ENCODE measurements at regions not wholly inside any gene's neighbourhood (a gene's known extent, or its start where the extent isn't known, plus 50 kb on each side); places are given as distances from the start of the nearest gene placed in this dataset.

DNA sequence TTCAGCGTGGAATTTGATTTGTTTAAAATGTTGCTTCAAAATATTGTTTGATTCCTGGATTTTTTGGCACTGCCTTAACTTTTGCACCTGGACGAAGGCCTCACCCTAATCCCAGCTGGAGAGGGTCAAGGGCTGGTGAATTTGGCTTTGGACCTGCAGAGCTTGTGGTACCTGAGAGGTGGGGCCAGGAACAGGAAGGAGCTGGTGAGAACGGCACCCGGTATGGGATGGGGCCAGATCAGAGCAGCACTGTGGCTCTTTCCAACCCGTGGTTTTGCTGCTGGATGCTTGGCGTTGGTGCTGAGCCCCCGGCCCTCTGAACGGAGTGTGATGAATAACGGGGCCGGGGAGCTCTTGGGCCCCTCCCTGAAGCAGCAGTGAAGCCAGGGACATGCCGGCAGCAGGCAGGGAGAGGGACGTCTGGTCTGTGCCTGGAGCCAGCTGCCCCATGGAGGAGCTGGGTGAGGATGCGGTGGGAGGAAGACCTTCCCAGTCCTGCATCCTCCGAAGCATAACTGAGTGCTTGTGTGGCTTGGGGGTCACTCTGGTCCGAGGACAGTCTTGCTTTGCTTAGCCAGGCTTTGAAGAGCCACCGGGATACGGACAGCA, 275.4 kb downstream of the SEC14L1 start:
- Histone ChIP-seq H2AFZ (ENCODE audit: low read depth) (no peak overlapping the region), H3K4me1 (ENCODE audit: low read depth, poor library complexity, severe bottlenecking) (peaks cover 44% of the 10 kb centered on the region), H3K36me3 (ENCODE audit: insufficient read depth) (no peaks in the 10 kb centered on the region), H3K4me3 (IDR thresholded peaks at IDR 0.05; ENCODE audit: insufficient read depth, low read depth, low read length) (no peak overlapping the region), H4K20me1 (ENCODE audit: insufficient read depth) (peaks cover 6% of the 10 kb centered on the region; the same call in 1 of the 2 replicates), H3K79me2 (ENCODE audit: insufficient read depth, low read depth) (peaks cover 86% of the 10 kb centered on the region), H3K27ac (no peak overlapping the region), H3K4me2 (no peak overlapping the region), H3K9ac (no peak overlapping the region), H3K27me3 (ENCODE audit: insufficient read depth, low read depth) (no peaks in the 10 kb centered on the region)
- TF ChIP-seq, protein P1, sequence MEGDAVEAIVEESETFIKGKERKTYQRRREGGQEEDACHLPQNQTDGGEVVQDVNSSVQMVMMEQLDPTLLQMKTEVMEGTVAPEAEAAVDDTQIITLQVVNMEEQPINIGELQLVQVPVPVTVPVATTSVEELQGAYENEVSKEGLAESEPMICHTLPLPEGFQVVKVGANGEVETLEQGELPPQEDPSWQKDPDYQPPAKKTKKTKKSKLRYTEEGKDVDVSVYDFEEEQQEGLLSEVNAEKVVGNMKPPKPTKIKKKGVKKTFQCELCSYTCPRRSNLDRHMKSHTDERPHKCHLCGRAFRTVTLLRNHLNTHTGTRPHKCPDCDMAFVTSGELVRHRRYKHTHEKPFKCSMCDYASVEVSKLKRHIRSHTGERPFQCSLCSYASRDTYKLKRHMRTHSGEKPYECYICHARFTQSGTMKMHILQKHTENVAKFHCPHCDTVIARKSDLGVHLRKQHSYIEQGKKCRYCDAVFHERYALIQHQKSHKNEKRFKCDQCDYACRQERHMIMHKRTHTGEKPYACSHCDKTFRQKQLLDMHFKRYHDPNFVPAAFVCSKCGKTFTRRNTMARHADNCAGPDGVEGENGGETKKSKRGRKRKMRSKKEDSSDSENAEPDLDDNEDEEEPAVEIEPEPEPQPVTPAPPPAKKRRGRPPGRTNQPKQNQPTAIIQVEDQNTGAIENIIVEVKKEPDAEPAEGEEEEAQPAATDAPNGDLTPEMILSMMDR (conservative IDR thresholded peaks at IDR 0.05; ENCODE audit: low read depth, low read length), result no peak

DNA sequence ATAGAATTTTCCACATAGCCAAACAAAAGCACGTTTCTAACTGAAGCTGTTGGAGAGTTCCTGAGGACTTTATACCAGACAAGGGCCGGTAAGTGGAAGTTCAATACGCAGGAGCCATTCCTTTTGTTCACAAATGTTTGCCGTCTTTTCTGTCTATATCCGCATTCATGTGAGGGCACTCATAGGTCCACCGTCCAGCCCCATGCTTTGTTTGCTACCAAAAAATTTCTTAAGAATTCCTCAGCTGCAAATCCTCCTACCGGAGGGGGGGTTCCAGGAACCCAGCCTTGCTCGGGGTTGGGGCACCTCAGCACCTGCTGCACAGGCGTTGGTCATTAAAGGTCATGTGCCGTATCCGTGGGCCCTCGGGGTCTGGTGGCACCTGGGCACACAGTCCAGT, 276.8 kb downstream of the SEC14L1 start:
- Histone ChIP-seq H2AFZ (ENCODE audit: low read depth) (no peak overlapping the region), H3K79me2 (ENCODE audit: insufficient read depth, low read depth) (peaks cover 86% of the 10 kb centered on the region), H3K4me1 (ENCODE audit: low read depth, poor library complexity, severe bottlenecking) (peaks cover 33% of the 10 kb centered on the region), H3K36me3 (ENCODE audit: insufficient read depth) (no peaks in the 10 kb centered on the region), H4K20me1 (ENCODE audit: insufficient read depth) (peaks cover 6% of the 10 kb centered on the region; the same call in 1 of the 2 replicates), H3K4me3 (IDR thresholded peaks at IDR 0.05; ENCODE audit: insufficient read depth, low read depth, low read length) (no peak overlapping the region), H3K27ac (no peak overlapping the region), H3K27me3 (ENCODE audit: insufficient read depth, low read depth) (no peaks in the 10 kb centered on the region), H3K9ac (no peak overlapping the region), H3K4me2 (no peak overlapping the region)
- TF ChIP-seq, protein P1 (conservative IDR thresholded peaks at IDR 0.05; ENCODE audit: low read depth, low read length), result no peak

DNA sequence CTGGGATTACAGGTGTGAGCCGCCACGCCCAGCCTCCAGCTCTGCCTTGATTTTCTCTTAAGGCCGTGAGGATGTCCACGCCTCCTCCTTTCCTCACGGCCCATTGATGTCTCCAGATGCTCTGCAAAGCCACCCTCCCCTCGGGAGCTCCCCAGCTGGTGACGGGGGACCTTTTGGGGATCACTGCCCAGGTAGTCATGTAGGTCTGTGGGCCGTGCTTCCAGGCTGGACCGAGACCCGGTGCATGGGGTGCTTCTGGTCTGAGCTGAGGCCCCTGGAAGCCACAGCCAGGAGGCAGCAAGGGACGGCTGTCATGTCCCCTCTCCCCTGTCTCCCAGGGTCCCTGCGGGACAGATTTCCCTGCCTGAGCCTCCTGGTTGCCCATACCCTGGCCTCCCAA, 277.8 kb downstream of the SEC14L1 start:
- Histone ChIP-seq H4K20me1 (ENCODE audit: insufficient read depth) (peaks cover 6% of the 10 kb centered on the region; the same call in 1 of the 2 replicates), H2AFZ (ENCODE audit: low read depth) (no peak overlapping the region), H3K4me3 (IDR thresholded peaks at IDR 0.05; ENCODE audit: insufficient read depth, low read depth, low read length) (no peak overlapping the region), H3K9ac (no peak overlapping the region), H3K27me3 (ENCODE audit: insufficient read depth, low read depth) (no peaks in the 10 kb centered on the region), H3K27ac (no peak overlapping the region), H3K36me3 (ENCODE audit: insufficient read depth) (no peaks in the 10 kb centered on the region), H3K4me1 (ENCODE audit: low read depth, poor library complexity, severe bottlenecking) (peaks cover 24% of the 10 kb centered on the region), H3K79me2 (ENCODE audit: insufficient read depth, low read depth) (peaks cover 86% of the 10 kb centered on the region), H3K4me2 (no peak overlapping the region)
- TF ChIP-seq, protein P1 (conservative IDR thresholded peaks at IDR 0.05; ENCODE audit: low read depth, low read length), result no peak

DNA sequence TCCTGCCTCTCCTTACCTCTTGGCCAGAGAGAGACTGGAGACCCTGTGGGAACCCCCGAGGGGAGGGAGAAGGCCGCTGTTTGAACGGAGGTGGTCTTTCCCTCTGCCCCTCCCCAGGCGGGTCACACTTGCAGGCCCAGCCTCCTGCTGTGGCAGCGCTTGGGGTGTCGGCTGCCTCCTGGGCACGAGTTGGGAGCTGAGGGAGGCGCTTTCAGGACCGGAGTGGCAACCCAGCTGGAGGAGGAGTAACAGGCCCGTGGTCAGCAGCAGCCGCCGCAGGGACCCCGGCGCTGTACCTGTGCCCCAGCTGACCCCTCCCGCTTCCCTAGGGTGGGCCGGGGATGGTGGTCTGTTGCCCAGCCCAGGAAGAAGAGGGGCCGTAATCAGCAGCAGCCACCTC, 278.3 kb downstream of the SEC14L1 start:
- H3K27me3 ChIP-seq (ENCODE audit: insufficient read depth, low read depth), result no peaks in the 10 kb centered on the region
- no peak overlapping the region for H3K27ac ChIP-seq
- peaks cover 6% of the 10 kb centered on the region; the same call in 1 of the 2 replicates for H4K20me1 ChIP-seq (ENCODE audit: insufficient read depth)
- no peak overlapping the region for H2AFZ ChIP-seq (ENCODE audit: low read depth)
- no peak overlapping the region for H3K4me3 ChIP-seq (IDR thresholded peaks at IDR 0.05; ENCODE audit: insufficient read depth, low read depth, low read length)
- TF ChIP-seq, protein P1 (conservative IDR thresholded peaks at IDR 0.05; ENCODE audit: low read depth, low read length), result no peak
- no peaks in the 10 kb centered on the region for H3K36me3 ChIP-seq (ENCODE audit: insufficient read depth)
- peaks cover 86% of the 10 kb centered on the region for H3K79me2 ChIP-seq (ENCODE audit: insufficient read depth, low read depth)
- no peak overlapping the region for H3K4me2 ChIP-seq
- H3K4me1 ChIP-seq (ENCODE audit: low read depth, poor library complexity, severe bottlenecking), result peaks cover 24% of the 10 kb centered on the region
- H3K9ac ChIP-seq, result no peak overlapping the region
